Esophagus muscularis mucosa (tissue), 3 donors: ENCODE measurements at regions not wholly inside any gene's neighbourhood (a gene's known extent, or its start where the extent isn't known, plus 50 kb on each side); places are given as distances from the start of the nearest gene placed in this dataset.

Experiments
- CTCF ChIP-seq, 3 experiments: fragments of 200-600 bp in 2 of 3; fragments of 450-650 bp in 1 of 3; sonication (generic) in 2 of 3; IDR thresholded peaks; one replicate each; pipeline ENCODE4 v1.5.1; 2017 to 2019; ENCODE audit warnings: antibody characterized with exemption in 3 of 3, mild to moderate bottlenecking in 2 of 3, moderate library complexity in 1 of 3
- POLR2A ChIP-seq: fragments of 450-650 bp; IDR thresholded peaks from one replicate; pipeline ENCODE4 v1.6.1; 2017; ENCODE audit warnings: antibody characterized with exemption, moderate library complexity, mild to moderate bottlenecking, low read depth

- TF ChIP-seq POLR2A (no peak), CTCF (IDR thresholded peaks at IDR 0.05) (no peak)
Measured at GRCh38 chr20:40331807-40332560, 357.1 kb downstream of the MAFB start.
